A673 (cell line): ENCODE measurements at regions not wholly inside any gene's neighbourhood (a gene's known extent, or its start where the extent isn't known, plus 50 kb on each side); places are given as distances from the start of the nearest gene placed in this dataset.

Experiments
- EZH2 ChIP-seq: fragments of 200-600 bp; sonication (generic); IDR thresholded peaks from 2 replicates; pipeline ENCODE4 v1.6.1; 2017; ENCODE audit warnings: borderline replicate concordance, low read depth, mild to moderate bottlenecking, mixed read lengths, antibody characterized with exemption, low read length; ENCODE audit not compliant: poor library complexity, severe bottlenecking
- TF ChIP-seq, protein P1 (sequence below): fragments of 300-800, 200-600 bp; sonication (generic); conservative IDR thresholded peaks from 2 replicates; pipeline ENCODE4 v1.5.1; 2017; ENCODE audit warnings: low read depth, mild to moderate bottlenecking, antibody characterized with exemption, low read length, moderate library complexity, mixed read lengths

DNA sequence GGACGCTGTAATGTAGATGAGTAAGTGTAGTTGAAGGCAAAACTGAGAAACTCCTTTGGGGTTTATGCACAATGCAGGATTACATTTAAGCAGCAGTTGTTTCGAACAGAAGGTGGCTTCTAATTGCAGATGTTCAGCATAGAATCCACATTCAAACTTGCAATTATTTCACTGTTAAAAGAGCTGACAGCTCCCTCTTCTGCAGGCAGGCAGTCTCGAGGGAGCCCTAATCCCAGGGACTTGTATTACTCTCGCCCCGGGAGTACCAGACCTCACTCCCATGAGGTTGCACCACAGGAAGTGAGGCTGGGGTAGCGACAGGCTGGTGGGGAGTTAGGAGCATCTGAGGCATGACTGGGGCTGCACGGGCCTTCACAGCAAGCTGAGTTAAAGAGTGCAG lies 484.3 kb upstream of the EEF2KMT start:
- TF ChIP-seq, protein P1, sequence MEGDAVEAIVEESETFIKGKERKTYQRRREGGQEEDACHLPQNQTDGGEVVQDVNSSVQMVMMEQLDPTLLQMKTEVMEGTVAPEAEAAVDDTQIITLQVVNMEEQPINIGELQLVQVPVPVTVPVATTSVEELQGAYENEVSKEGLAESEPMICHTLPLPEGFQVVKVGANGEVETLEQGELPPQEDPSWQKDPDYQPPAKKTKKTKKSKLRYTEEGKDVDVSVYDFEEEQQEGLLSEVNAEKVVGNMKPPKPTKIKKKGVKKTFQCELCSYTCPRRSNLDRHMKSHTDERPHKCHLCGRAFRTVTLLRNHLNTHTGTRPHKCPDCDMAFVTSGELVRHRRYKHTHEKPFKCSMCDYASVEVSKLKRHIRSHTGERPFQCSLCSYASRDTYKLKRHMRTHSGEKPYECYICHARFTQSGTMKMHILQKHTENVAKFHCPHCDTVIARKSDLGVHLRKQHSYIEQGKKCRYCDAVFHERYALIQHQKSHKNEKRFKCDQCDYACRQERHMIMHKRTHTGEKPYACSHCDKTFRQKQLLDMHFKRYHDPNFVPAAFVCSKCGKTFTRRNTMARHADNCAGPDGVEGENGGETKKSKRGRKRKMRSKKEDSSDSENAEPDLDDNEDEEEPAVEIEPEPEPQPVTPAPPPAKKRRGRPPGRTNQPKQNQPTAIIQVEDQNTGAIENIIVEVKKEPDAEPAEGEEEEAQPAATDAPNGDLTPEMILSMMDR, result no peak
- no peak for TF ChIP-seq EZH2
